Left kidney (tissue), 1 donor: ENCODE measurements at regions not wholly inside any gene's neighbourhood (a gene's known extent, or its start where the extent isn't known, plus 50 kb on each side); places are given as distances from the start of the nearest gene placed in this dataset.
A peak's percentile ranks its signal among the peaks of the same experiment; 100 is the strongest.

Source experiments
- DNase-seq: peaks from one replicate; pipeline ENCODE4 v3.0.0-alpha.2; 2013

- DNase-seq = no peak
These were observed 112.0 kb downstream of the TMCO5A start for GRCh38 chr15:38046257-38047051.

- DNase-seq = no peak
These were observed 113.6 kb downstream of the TMCO5A start for GRCh38 chr15:38048001-38048455.

- DNase-seq = no peak
These were observed 115.5 kb downstream of the TMCO5A start for GRCh38 chr15:38049891-38050290.

GRCh38 chr15:38050529-38051448 is 116.3 kb downstream of the TMCO5A start:
- DNase-seq = no peak

- DNase-seq = no peak
These were observed 118.8 kb downstream of the TMCO5A start for GRCh38 chr15:38053205-38053604.

- no peak for DNase-seq
These were observed 119.3 kb downstream of the TMCO5A start for GRCh38 chr15:38053776-38054175.

GRCh38 chr15:38054488-38054887 is 120.0 kb downstream of the TMCO5A start:
- no peak for DNase-seq

- no peak for DNase-seq
These were observed 124.2 kb downstream of the TMCO5A start for GRCh38 chr15:38058596-38059075.

- no peak for DNase-seq
These were observed 125.2 kb downstream of the TMCO5A start for GRCh38 chr15:38059665-38060064.

- no peak for DNase-seq
These were observed 127.6 kb downstream of the TMCO5A start for GRCh38 chr15:38061856-38062649.

GRCh38 chr15:38062696-38063095 is 128.3 kb downstream of the TMCO5A start:
- DNase-seq = no peak

GRCh38 chr15:38065721-38066345 is 131.4 kb downstream of the TMCO5A start:
- no peak for DNase-seq

- no peak for DNase-seq
These were observed 132.2 kb downstream of the TMCO5A start for GRCh38 chr15:38066612-38067011.

GRCh38 chr15:38068626-38069391 is 134.4 kb downstream of the TMCO5A start:
- DNase-seq = no peak

GRCh38 chr15:38069511-38070011 is 135.1 kb downstream of the TMCO5A start:
- no peak for DNase-seq

GRCh38 chr15:38070778-38071177 is 136.3 kb downstream of the TMCO5A start:
- DNase-seq = no peak

GRCh38 chr15:38071211-38071972 is 137.0 kb downstream of the TMCO5A start:
- DNase-seq = no peak

GRCh38 chr15:38072007-38072347 is 137.5 kb downstream of the TMCO5A start:
- DNase-seq = no peak

GRCh38 chr15:38072348-38073177 is 138.1 kb downstream of the TMCO5A start:
- DNase-seq = peak; percentile 79
